Glutamatergic neuron (in vitro differentiated cells): ENCODE measurements at regions not wholly inside any gene's neighbourhood (a gene's known extent, or its start where the extent isn't known, plus 50 kb on each side); places are given as distances from the start of the nearest gene placed in this dataset.

Experiments
- DNase-seq: peaks from one replicate; pipeline ENCODE4 v3.0.0; 2022
- H3K27ac Mint-ChIP-seq: one replicate; pipeline ENCODE4 v1.8.0; 2020; ENCODE audit warnings: mild to moderate bottlenecking, mixed read lengths, inconsistent platforms; ENCODE audit not compliant: unreplicated experiment
- H3K27me3 Mint-ChIP-seq: one replicate; pipeline ENCODE4 v1.8.0; 2020; ENCODE audit warnings: mild to moderate bottlenecking, moderate library complexity, mixed read lengths, inconsistent platforms; ENCODE audit not compliant: unreplicated experiment
- H3K36me3 Mint-ChIP-seq: one replicate; pipeline ENCODE4 v1.8.0; 2020; ENCODE audit warnings: mild to moderate bottlenecking, mixed read lengths, inconsistent platforms; ENCODE audit not compliant: unreplicated experiment
- H3K4me1 Mint-ChIP-seq: one replicate; pipeline ENCODE4 v1.8.0; 2020; ENCODE audit warnings: mild to moderate bottlenecking, low read depth, mixed read lengths, inconsistent platforms; ENCODE audit not compliant: unreplicated experiment
- H3K4me3 Mint-ChIP-seq: one replicate; pipeline ENCODE4 v1.8.0; 2020; ENCODE audit warnings: mild to moderate bottlenecking, mixed read lengths, inconsistent platforms; ENCODE audit not compliant: unreplicated experiment
- H3K9me3 Mint-ChIP-seq: one replicate; pipeline ENCODE4 v1.8.0; 2020; ENCODE audit warnings: mild to moderate bottlenecking, moderate library complexity, mixed read lengths, inconsistent platforms; ENCODE audit not compliant: unreplicated experiment
- TF ChIP-seq, protein P1 (sequence below): fragments of 200-600 bp; sonication (generic); IDR thresholded peaks from one replicate; pipeline ENCODE4 v1.5.0; 2021; ENCODE audit not compliant: partially characterized antibody, unreplicated experiment

- Mint-ChIP-seq H3K27ac (no peak overlapping the region), H3K27me3 (no peaks in the 10 kb centered on the region), H3K9me3 (no peaks in the 10 kb centered on the region), H3K4me3 (no peak overlapping the region), H3K36me3 (no peaks in the 10 kb centered on the region), H3K4me1 (no peaks in the 10 kb centered on the region)
- DNase-seq = no peak
- TF ChIP-seq, protein P1, sequence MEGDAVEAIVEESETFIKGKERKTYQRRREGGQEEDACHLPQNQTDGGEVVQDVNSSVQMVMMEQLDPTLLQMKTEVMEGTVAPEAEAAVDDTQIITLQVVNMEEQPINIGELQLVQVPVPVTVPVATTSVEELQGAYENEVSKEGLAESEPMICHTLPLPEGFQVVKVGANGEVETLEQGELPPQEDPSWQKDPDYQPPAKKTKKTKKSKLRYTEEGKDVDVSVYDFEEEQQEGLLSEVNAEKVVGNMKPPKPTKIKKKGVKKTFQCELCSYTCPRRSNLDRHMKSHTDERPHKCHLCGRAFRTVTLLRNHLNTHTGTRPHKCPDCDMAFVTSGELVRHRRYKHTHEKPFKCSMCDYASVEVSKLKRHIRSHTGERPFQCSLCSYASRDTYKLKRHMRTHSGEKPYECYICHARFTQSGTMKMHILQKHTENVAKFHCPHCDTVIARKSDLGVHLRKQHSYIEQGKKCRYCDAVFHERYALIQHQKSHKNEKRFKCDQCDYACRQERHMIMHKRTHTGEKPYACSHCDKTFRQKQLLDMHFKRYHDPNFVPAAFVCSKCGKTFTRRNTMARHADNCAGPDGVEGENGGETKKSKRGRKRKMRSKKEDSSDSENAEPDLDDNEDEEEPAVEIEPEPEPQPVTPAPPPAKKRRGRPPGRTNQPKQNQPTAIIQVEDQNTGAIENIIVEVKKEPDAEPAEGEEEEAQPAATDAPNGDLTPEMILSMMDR = no peak
These were observed 173.7 kb downstream of the PABPC4L start for GRCh38 chr4:134027931-134028330.

DNA sequence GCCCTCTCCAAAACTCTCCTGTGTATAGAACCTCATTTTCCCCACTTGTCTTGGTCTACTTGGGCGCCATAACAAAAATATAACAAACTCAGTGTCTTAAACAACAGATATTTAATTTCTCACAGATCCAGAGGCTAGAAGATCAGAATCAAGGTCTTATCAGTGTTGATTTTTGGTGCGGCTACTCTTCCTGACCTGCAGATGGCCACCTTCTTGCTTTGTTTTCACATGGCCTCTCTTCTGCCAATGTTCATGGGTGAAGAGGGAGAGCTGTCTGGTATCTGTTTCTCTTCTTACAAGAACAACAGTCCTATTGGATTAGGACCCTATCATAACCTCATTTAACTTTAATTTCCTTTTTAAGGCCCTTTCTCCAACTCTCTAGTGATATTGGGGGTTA, 177.3 kb downstream of the PABPC4L start:
- H3K36me3 Mint-ChIP-seq = no peaks in the 10 kb centered on the region
- no peak for DNase-seq
- no peaks in the 10 kb centered on the region for H3K27me3 Mint-ChIP-seq
- H3K4me1 Mint-ChIP-seq = no peaks in the 10 kb centered on the region
- H3K4me3 Mint-ChIP-seq = no peak overlapping the region
- TF ChIP-seq, protein P1 = peak; percentile 28
- no peaks in the 10 kb centered on the region for H3K9me3 Mint-ChIP-seq
- no peak overlapping the region for H3K27ac Mint-ChIP-seq

GRCh38 chr4:134019657-134020056, 181.9 kb downstream of the PABPC4L start:
- no peak for DNase-seq
- Mint-ChIP-seq H3K36me3 (no peaks in the 10 kb centered on the region), H3K27me3 (no peaks in the 10 kb centered on the region), H3K4me3 (no peak overlapping the region), H3K4me1 (no peaks in the 10 kb centered on the region), H3K9me3 (no peaks in the 10 kb centered on the region), H3K27ac (no peak overlapping the region)
- TF ChIP-seq, protein P1 = no peak

DNA sequence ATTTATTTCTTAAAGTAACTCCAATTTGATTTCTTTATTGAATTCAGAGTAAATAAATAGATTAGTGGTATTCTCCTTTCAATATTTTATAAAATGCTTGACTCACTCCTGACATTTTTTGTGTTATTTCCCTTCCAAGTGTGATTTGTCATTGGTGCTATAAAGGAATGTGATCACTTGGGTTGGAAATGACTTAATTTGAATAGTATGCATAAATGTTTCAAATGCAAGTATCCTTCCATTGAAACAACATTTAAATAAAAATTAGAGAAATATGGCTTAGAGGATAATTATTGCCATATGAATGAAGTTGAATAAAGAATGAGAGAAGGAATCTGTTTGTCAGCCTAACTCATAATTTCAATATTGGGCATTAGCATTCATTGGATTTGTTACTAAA, 182.7 kb downstream of the PABPC4L start:
- no peaks in the 10 kb centered on the region for H3K27me3 Mint-ChIP-seq
- H3K27ac Mint-ChIP-seq = no peak overlapping the region
- H3K9me3 Mint-ChIP-seq = no peaks in the 10 kb centered on the region
- H3K4me3 Mint-ChIP-seq = no peak overlapping the region
- H3K4me1 Mint-ChIP-seq = no peaks in the 10 kb centered on the region
- no peak for DNase-seq
- H3K36me3 Mint-ChIP-seq = peaks cover 4% of the 10 kb centered on the region
- TF ChIP-seq, protein P1 = no peak

GRCh38 chr4:134001057-134001456, 200.5 kb downstream of the PABPC4L start:
- Mint-ChIP-seq H3K9me3 (no peaks in the 10 kb centered on the region), H3K4me3 (no peak overlapping the region), H3K4me1 (no peaks in the 10 kb centered on the region), H3K36me3 (no peaks in the 10 kb centered on the region), H3K27me3 (no peaks in the 10 kb centered on the region), H3K27ac (no peak overlapping the region)
- TF ChIP-seq, protein P1 = no peak
- DNase-seq = no peak
